ENCODE measurements at regions not wholly inside any gene's neighbourhood (a gene's known extent, or its start where the extent isn't known, plus 50 kb on each side); places are given as distances from the start of the nearest gene placed in this dataset.

- TF ChIP-seq ARNT (IDR thresholded peaks at IDR 0.05), result no peak
- TF ChIP-seq SP1 (IDR thresholded peaks at IDR 0.05), result no peak
- TF ChIP-seq, protein P1, sequence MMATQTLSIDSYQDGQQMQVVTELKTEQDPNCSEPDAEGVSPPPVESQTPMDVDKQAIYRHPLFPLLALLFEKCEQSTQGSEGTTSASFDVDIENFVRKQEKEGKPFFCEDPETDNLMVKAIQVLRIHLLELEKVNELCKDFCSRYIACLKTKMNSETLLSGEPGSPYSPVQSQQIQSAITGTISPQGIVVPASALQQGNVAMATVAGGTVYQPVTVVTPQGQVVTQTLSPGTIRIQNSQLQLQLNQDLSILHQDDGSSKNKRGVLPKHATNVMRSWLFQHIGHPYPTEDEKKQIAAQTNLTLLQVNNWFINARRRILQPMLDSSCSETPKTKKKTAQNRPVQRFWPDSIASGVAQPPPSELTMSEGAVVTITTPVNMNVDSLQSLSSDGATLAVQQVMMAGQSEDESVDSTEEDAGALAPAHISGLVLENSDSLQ (IDR thresholded peaks at IDR 0.05), result no peak
- TF ChIP-seq LEF1 (IDR thresholded peaks at IDR 0.05; ENCODE audit: borderline replicate concordance), result no peak
- TF ChIP-seq FOXA1 (IDR thresholded peaks at IDR 0.05), result no peak
These were observed 1792.3 kb downstream of the EFNA5 start for GRCh38 chr5:105878402-105878801.

All from HEK293T (cell line).